ENCODE measurements at regions not wholly inside any gene's neighbourhood (a gene's known extent, or its start where the extent isn't known, plus 50 kb on each side); places are given as distances from the start of the nearest gene placed in this dataset.

DNA sequence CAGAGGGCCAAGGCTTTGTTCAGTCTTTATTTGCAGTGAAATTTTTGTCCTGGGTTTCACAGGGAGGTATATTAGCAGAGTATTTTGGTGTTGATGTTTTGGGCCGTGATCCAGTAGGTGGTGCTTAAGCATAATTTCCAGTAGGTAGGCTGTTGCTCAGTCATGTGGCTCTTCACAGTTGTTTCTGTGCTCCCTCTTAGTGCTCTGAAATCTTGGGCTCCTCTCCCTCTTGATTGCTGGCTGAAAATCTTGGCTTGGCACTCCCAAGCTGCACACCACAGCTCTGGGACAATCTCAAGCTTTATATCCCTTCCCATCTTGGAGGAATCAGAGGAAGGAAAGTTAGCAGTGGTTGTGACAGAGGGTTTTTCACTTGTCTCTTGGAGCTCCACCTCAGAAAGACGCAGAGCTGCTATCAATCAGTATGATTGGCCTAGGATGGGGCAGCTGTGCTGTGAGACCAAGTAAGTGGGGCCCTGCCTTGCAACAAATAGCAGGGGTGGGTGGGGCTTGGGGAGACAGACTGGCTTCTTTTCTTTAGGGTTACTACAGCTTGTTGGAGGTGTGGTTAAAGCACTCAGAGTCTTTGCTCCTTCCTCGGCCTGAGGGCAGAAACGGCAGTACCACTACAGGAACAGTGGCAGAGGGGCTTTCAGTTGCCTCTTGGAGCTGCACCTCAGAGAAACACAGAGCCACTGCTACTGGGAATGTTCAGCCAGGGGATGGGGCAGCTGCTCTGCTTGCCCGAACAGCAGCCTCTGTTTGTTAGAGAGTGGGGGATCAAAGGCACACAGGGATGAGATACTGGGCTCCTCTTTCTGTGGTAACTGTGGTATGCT, 627.0 kb downstream of the SI start:
- no peaks in the 10 kb centered on the region for H3K4me1 ChIP-seq
- no peaks in the 10 kb centered on the region for H3K27me3 ChIP-seq
- 81 to 85% methylated on average over 5 of the region's 5 CpGs for WGBS, 2 donors
- peak overlapping the region in 2 of 4 donors; percentile 1 to 9 for H3K4me3 ChIP-seq
- peak overlapping the region; percentile 57 to 69 (median 61) for H3K27ac ChIP-seq
- H3K36me3 ChIP-seq: no peaks in the 10 kb centered on the region
- peak; percentile 73 for DNase-seq
- TF ChIP-seq EP300 (IDR thresholded peaks at IDR 0.05): no peak
- peak in 1 of 4 donors; percentile 4 for TF ChIP-seq POLR2AphosphoS5 (IDR thresholded peaks at IDR 0.05)
- peaks cover 0 to 3% (median 0%) of the 10 kb centered on the region in 4 donors for H3K9me3 ChIP-seq
- intact Hi-C loops (cut with DNase I): no loop called here

DNA sequence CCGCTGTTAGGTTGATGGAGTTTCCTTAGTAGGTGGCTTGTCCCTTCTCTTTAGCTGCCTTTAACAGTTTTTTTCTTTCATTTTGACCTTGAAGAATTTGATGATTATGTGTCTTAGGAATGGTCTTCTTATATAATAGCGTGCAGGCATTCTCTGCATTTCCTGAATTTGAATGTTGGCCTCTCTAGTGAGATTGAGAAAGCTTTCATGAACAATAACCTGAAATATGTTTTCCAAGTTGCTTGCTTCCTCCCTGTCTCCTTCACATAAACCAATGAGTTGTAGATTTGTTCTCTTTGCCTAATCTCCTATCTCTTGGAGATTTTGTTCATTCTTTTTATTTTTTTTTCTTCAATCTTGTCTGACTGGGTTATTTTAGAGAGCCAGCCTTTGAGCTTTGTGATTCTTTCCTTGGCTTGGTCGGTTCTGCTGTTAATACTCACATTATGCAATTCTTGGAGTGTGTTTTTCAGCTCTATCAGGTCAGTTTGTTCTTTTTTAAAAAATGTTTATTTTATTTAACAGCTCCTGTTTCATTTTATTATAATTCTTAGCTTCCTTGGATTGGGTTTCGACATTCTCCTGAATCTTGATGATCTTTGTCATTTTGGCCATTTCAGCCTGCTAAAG, 627.9 kb downstream of the SI start:
- TF ChIP-seq POLR2AphosphoS5 (IDR thresholded peaks at IDR 0.05) (peak in 1 of 4 donors; percentile 20), POLR2A (IDR thresholded peaks at IDR 0.05) (no peak), EP300 (IDR thresholded peaks at IDR 0.05) (no peak)
- TF ChIP-seq, protein P1, sequence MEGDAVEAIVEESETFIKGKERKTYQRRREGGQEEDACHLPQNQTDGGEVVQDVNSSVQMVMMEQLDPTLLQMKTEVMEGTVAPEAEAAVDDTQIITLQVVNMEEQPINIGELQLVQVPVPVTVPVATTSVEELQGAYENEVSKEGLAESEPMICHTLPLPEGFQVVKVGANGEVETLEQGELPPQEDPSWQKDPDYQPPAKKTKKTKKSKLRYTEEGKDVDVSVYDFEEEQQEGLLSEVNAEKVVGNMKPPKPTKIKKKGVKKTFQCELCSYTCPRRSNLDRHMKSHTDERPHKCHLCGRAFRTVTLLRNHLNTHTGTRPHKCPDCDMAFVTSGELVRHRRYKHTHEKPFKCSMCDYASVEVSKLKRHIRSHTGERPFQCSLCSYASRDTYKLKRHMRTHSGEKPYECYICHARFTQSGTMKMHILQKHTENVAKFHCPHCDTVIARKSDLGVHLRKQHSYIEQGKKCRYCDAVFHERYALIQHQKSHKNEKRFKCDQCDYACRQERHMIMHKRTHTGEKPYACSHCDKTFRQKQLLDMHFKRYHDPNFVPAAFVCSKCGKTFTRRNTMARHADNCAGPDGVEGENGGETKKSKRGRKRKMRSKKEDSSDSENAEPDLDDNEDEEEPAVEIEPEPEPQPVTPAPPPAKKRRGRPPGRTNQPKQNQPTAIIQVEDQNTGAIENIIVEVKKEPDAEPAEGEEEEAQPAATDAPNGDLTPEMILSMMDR (IDR thresholded peaks at IDR 0.05): no peak
- H3K27me3 ChIP-seq: no peaks in the 10 kb centered on the region
- H3K4me1 ChIP-seq: no peaks in the 10 kb centered on the region
- H3K27ac ChIP-seq: peak overlapping the region; percentile 57 to 69 (median 61)
- H3K9me3 ChIP-seq: peaks cover 0 to 3% (median 0%) of the 10 kb centered on the region in 4 donors
- DNase-seq: no peak
- no peak overlapping the region for H3K4me3 ChIP-seq
- WGBS, 2 donors: 50 to 63% methylated on average over 4 of the region's 4 CpGs
- no peaks in the 10 kb centered on the region for H3K36me3 ChIP-seq
- intact Hi-C loops (cut with DNase I): no loop called here

DNA sequence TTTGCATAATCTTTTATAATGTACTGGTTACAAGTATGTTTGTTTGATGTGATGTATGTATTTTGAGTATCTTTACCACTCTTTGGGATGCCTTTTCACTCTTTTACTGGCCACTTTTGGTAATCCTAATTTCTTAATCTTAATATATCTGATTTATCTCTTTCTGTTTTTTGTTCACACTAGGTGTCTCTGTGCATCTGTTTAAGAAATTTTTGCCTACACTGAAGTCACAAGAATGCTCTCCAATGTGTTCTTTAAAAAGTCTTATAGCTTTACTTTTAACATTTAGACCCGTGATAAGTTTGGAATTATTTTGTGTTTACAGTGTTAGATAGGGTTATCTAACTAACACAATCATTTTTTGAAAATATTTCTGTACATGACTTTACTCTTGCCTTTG, 659.1 kb downstream of the SI start:
- WGBS, 2 donors: 59 to 82% methylated on average over 1 of the region's 1 CpG
- intact Hi-C loops (cut with DNase I): no loop called here
- TF ChIP-seq POLR2AphosphoS5 (IDR thresholded peaks at IDR 0.05) (no peak), EP300 (IDR thresholded peaks at IDR 0.05) (no peak), POLR2A (IDR thresholded peaks at IDR 0.05) (no peak)
- TF ChIP-seq, protein P1 (IDR thresholded peaks at IDR 0.05): no peak

DNA sequence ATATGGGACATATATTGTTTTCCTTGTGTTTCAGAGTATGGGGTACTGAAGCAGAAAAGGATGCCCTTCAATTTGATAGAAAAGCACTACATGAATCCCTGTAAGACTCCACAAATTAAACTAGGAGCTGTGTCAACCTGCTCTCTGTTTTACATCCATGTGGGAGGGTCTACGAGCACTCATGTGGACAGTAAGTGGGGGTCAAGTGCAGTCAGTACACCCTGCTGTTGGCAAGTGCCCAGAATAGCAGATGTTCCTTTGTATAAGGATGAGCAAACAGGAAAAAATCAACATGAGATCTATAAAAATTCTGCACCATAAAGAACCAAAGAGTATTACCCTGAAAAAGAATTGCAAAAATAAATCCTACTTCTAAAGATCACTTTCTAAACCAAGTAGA, 659.9 kb downstream of the SI start:
- Histone ChIP-seq H3K4me1 (no peaks in the 10 kb centered on the region), H3K36me3 (no peaks in the 10 kb centered on the region), H3K9me3 (no peaks in the 10 kb centered on the region), H3K27me3 (no peaks in the 10 kb centered on the region), H3K4me3 (no peak overlapping the region), H3K27ac (no peak overlapping the region)
- intact Hi-C loops (cut with DNase I): no loop called here
- no peak for TF ChIP-seq POLR2A (IDR thresholded peaks at IDR 0.05)
- TF ChIP-seq EP300 (IDR thresholded peaks at IDR 0.05): no peak
- TF ChIP-seq POLR2AphosphoS5 (IDR thresholded peaks at IDR 0.05): no peak
- TF ChIP-seq, protein P1 (IDR thresholded peaks at IDR 0.05): no peak
- DNase-seq: no peak
- 7 to 42% methylated on average over 1 of the region's 1 CpG for WGBS, 2 donors

More for the DNA sequence above, 659.1 kb downstream of the SI start:
- Histone ChIP-seq H3K27ac (no peak overlapping the region), H3K4me1 (no peaks in the 10 kb centered on the region), H3K36me3 (no peaks in the 10 kb centered on the region), H3K9me3 (no peaks in the 10 kb centered on the region), H3K4me3 (no peak overlapping the region), H3K27me3 (no peaks in the 10 kb centered on the region)
- DNase-seq: no peak

DNA sequence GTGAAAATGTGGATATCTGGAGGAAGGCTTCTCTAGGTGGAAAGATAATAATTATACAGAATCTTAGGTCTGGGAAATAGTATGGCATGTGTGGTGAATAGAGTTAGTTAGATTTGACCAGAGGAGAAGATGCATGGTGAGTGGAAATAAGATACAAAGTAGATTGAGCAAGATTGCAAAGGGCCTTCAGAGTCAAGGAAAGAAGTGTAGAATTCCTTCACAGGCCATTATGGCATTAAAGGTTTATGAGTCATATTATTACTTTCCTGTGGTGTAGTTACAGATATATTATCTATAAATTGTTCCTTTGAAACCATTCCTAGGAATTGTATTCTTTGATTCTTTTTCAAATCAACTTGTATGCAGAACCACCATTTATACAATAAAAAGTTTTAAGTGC, 660.3 kb downstream of the SI start:
- Histone ChIP-seq H3K4me1 (no peaks in the 10 kb centered on the region), H3K27me3 (no peaks in the 10 kb centered on the region), H3K9me3 (no peaks in the 10 kb centered on the region), H3K27ac (no peak overlapping the region), H3K4me3 (no peak overlapping the region), H3K36me3 (no peaks in the 10 kb centered on the region)
- intact Hi-C loops (cut with DNase I): no loop called here
- no peak for DNase-seq
- TF ChIP-seq, protein P1 (IDR thresholded peaks at IDR 0.05): no peak
- TF ChIP-seq POLR2A (IDR thresholded peaks at IDR 0.05) (no peak), POLR2AphosphoS5 (IDR thresholded peaks at IDR 0.05) (no peak), EP300 (IDR thresholded peaks at IDR 0.05) (no peak)
